ENCODE measurements at regions not wholly inside any gene's neighbourhood (a gene's known extent, or its start where the extent isn't known, plus 50 kb on each side); places are given as distances from the start of the nearest gene placed in this dataset.

- in situ Hi-C loops (cut with MboI; ENCODE audit: low sequenced_read_pairs, unreplicated experiment): no loop called here
- no peak for DNase-seq (ENCODE audit: low spot score)
- no peak for TF ChIP-seq CTCF (IDR thresholded peaks at IDR 0.05; ENCODE audit: borderline replicate concordance, control extremely low read depth, extremely low read depth, insufficient read depth, missing control alignments)
Observed at GRCh38 chr6:170031684-170032121, 259.2 kb downstream of the DLL1 start.

GRCh38 chr6:170030821-170031471, 259.9 kb downstream of the DLL1 start:
- in situ Hi-C loops (cut with MboI; ENCODE audit: low sequenced_read_pairs, unreplicated experiment): no loop called here
- no peak for TF ChIP-seq CTCF (IDR thresholded peaks at IDR 0.05; ENCODE audit: borderline replicate concordance, control extremely low read depth, extremely low read depth, insufficient read depth, missing control alignments)
- no peak for DNase-seq (ENCODE audit: low spot score)

GRCh38 chr6:170030284-170030815, 260.5 kb downstream of the DLL1 start:
- no peak for TF ChIP-seq CTCF (IDR thresholded peaks at IDR 0.05; ENCODE audit: borderline replicate concordance, control extremely low read depth, extremely low read depth, insufficient read depth, missing control alignments)
- in situ Hi-C loops (cut with MboI; ENCODE audit: low sequenced_read_pairs, unreplicated experiment): no loop called here
- DNase-seq (ENCODE audit: low spot score): no peak

- TF ChIP-seq CTCF (IDR thresholded peaks at IDR 0.05; ENCODE audit: borderline replicate concordance, control extremely low read depth, extremely low read depth, insufficient read depth, missing control alignments): no peak
- in situ Hi-C loops (cut with MboI; ENCODE audit: low sequenced_read_pairs, unreplicated experiment): no loop called here
- DNase-seq (ENCODE audit: low spot score): no peak
Observed at GRCh38 chr6:170029416-170030283, 261.2 kb downstream of the DLL1 start.

GRCh38 chr6:170028629-170029345, 262.1 kb downstream of the DLL1 start:
- no peak for DNase-seq (ENCODE audit: low spot score)
- in situ Hi-C loops (cut with MboI; ENCODE audit: low sequenced_read_pairs, unreplicated experiment): no loop called here
- no peak for TF ChIP-seq CTCF (IDR thresholded peaks at IDR 0.05; ENCODE audit: borderline replicate concordance, control extremely low read depth, extremely low read depth, insufficient read depth, missing control alignments)

GRCh38 chr6:170027647-170028043, 263.2 kb downstream of the DLL1 start:
- TF ChIP-seq CTCF (IDR thresholded peaks at IDR 0.05; ENCODE audit: borderline replicate concordance, control extremely low read depth, extremely low read depth, insufficient read depth, missing control alignments): no peak
- in situ Hi-C loops (cut with MboI; ENCODE audit: low sequenced_read_pairs, unreplicated experiment): no loop called here
- no peak for DNase-seq (ENCODE audit: low spot score)
